ENCODE measurements at regions not wholly inside any gene's neighbourhood (a gene's known extent, or its start where the extent isn't known, plus 50 kb on each side); places are given as distances from the start of the nearest gene placed in this dataset.
"Not testable (repeated sequence)": the region's sequence is repeated elsewhere in the genome, so short reads cannot be mapped to it uniquely, and the experiment has no call there.

- no peak for DNase-seq
These were observed 482.0 kb upstream of the POU3F2 start for GRCh38 chr6:98352348-98352747.

GRCh38 chr6:98358173-98358572, 476.2 kb upstream of the POU3F2 start:
- no peak for DNase-seq

DNA sequence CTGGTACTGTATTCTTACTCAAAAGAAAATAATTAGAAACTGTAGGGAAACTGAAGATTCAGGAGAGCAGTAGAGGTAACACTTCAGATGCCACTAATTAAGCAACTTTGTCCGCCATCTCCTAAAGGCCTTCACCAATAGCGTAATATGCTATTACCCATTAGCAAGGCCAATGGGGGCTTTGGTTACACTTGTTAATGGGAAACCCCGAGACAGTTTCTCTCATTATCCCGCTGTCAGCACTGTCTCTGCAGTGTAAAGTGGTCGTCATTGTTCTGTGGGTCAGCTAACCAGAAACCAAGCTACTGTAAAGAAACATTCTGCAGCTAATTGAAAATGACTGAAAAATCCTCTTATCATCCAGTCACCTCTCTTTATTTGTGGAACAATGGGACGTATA, 468.0 kb upstream of the POU3F2 start:
- no peak for DNase-seq

- no peak for DNase-seq
These were observed 453.8 kb upstream of the POU3F2 start for GRCh38 chr6:98380589-98380988.

GRCh38 chr6:98382246-98382645, 452.1 kb upstream of the POU3F2 start:
- DNase-seq = no peak

GRCh38 chr6:98384334-98384733, 450.0 kb upstream of the POU3F2 start:
- no peak for DNase-seq

GRCh38 chr6:98384801-98385200, 449.6 kb upstream of the POU3F2 start:
- no peak for DNase-seq

DNA sequence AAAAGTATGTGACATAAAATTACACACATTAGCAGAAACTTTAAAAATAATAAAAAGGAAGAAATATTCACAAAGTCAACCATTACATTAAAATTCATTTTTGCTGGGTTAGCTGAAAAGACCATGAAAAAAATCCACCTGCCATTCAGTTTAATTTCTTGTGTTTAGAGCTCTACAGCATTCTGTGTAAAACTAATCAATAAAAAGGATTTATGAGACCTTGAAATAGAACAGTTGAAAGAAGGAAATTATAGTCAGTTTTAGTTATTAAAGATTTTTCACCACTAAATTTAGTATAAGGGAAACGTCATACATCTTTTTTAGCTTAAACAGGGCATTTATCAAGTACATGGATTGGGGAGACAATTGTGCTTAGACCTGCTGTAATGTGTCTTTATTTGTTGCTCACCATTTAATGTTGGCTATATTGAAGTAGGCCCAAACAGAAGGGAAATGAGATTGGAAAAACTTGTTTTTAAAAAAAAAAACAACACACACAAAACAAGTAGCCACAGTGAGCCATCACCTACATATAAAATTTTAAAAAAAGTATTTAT, 438.7 kb upstream of the POU3F2 start:
- DNase-seq = no peak

DNA sequence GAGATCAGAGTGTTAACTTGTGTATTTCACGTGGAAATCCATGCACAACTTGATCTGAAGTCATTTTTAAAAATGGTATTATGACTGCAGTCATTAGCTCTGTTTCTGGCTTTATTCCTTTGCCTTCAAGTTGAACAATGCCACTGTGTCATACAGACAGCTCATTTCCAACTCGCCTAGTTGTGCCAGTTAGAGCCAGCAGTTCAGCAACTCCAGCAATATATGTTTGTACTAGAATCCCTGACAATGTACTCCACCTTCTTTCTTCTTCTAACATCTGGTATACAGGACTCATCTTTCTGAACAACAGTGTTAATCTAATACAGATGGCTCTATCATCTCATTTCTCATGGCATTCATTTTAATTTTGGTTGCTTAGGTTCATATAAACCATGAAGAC, 418.3 kb upstream of the POU3F2 start:
- DNase-seq = no peak

GRCh38 chr6:98416497-98417158, 417.7 kb upstream of the POU3F2 start:
- not testable (repeated sequence) for DNase-seq

DNA sequence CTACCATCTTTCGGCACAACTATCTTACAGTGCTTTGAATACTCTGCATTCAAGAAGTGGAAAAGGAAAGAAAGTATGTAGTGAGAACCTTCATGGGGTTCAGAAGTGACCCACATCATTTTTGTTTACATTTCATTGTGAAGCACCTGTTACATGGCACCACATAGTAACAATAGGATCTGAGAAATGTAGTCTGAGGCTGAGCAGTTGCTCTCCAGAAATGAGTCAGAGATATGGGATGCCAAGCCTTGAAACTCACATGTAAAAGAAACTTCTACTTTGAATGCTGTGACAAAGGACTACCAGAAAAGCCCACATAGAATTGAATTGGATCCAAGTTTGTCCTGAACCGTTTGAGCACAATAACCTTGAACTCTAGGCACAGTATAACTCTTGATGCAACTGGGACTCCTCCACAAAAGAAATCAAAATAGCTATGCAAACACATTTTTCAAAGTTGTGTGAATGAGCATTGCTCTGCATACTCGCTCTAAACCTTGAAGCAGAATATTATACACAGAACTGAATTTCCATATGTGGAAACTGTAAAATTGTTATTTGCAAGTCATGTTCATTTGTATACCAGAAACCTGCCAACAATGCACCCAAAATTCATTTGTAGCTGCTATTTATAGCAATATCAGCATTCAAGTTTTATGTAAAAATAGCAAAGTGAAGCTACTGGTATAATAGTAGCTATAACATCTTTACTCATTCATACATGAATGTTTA, 400.9 kb upstream of the POU3F2 start:
- DNase-seq = no peak

- DNase-seq = no peak
These were observed 390.7 kb upstream of the POU3F2 start for GRCh38 chr6:98443633-98444032.

GRCh38 chr6:98452685-98453084, 381.7 kb upstream of the POU3F2 start:
- no peak for DNase-seq

GRCh38 chr6:98454809-98455322, 379.5 kb upstream of the POU3F2 start:
- DNase-seq = no peak

- no peak for DNase-seq
These were observed 375.7 kb upstream of the POU3F2 start for GRCh38 chr6:98458708-98459107.

GRCh38 chr6:98463038-98464000, 371.1 kb upstream of the POU3F2 start:
- DNase-seq = no peak

- no peak for DNase-seq
These were observed 367.3 kb upstream of the POU3F2 start for GRCh38 chr6:98467091-98467490.

- DNase-seq = no peak
These were observed 366.5 kb upstream of the POU3F2 start for GRCh38 chr6:98467902-98468301.

GRCh38 chr6:98469141-98469540, 365.2 kb upstream of the POU3F2 start:
- no peak for DNase-seq

DNA sequence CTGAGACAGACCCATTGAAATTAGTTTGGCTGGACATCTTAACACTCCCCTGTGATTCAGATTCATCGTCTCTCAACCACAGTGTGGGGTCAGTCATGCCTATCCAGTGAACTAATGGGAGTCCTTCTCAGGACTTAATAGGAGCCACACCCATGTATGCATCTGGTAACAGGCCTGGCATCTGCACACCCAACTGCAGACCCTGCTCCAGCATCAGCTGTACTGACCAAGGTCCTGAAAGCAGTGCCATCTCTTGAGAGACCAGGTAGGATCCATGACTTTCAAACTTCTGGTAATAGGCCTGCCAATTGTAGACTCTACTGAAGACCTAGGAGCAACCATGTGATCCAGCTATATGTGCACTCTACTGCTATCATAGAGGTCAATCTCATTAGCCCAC, 363.6 kb upstream of the POU3F2 start:
- DNase-seq = no peak

DNA sequence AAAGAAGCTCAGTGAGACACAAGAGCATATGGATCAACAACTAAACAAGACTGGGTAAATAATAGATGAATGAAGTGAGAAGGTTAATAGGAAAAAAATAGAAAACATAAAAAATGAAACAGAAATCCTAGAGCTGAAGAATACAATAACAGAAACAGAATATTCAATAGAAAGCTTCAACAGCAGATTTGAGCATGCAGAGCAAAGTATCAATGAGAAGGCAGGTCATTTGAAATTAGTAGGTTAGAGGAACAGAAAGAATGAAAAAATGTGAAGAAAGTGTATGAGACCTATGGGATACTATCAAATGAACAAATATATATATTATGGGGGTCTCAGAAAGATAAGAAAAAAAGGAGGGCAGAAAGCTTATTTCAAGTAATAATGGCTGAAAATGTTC, 362.9 kb upstream of the POU3F2 start:
- DNase-seq = no peak

DNA sequence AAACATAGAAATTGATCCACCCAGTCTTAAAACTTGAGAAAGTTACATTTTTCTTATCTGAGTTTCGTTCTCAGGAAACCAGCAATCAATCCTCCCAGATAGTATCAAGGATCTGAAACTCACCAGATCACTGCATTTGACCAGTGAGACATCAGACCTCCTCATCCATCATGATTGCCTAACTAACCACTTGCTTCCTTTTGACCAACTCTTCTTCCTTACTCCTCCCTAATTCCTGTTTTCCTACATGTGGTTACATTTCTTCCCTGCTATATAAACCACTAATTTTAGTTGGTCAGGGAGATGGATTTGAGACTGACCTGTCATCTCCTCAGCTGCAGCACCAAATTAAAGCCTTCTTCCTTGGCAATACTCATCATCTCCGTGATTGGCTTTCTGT, 357.1 kb upstream of the POU3F2 start:
- no peak for DNase-seq

- DNase-seq = no peak
These were observed 349.7 kb upstream of the POU3F2 start for GRCh38 chr6:98484696-98485095.
